ENCODE measurements at regions not wholly inside any gene's neighbourhood (a gene's known extent, or its start where the extent isn't known, plus 50 kb on each side); places are given as distances from the start of the nearest gene placed in this dataset.

DNA sequence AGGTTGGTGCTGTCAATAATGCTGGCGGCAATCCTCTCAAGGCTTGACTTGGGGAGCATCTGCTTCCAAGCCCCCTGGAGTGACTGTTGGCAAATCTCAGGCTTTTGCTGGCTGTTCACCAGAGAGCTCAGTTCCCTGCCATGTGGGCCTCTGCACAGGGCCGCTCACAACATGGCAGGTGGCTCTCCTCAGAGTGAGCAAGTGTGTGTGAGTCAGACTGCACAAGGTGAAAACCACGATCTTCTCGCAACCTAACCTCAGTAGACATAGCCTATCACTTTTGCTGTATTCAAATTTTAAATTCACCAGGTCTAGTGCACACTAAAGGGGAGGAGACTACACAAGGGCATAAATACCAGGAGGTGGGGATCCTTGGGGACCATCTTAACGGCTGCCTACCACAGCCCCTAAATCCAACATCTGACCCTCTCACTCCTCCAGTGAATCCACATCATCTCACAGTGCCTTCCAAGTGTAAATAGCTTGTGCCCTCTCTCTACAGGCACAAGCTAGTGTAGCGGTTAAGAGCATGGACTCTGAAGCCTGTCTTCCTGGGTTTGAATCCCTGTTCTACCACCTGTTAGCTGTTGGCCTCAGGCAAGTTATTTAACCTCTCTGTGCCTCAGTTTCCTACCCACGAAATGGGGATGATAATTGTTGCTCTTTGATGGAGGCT, 187.7 kb upstream of the CXCR4 start (continued):
- TF ChIP-seq, protein P1, sequence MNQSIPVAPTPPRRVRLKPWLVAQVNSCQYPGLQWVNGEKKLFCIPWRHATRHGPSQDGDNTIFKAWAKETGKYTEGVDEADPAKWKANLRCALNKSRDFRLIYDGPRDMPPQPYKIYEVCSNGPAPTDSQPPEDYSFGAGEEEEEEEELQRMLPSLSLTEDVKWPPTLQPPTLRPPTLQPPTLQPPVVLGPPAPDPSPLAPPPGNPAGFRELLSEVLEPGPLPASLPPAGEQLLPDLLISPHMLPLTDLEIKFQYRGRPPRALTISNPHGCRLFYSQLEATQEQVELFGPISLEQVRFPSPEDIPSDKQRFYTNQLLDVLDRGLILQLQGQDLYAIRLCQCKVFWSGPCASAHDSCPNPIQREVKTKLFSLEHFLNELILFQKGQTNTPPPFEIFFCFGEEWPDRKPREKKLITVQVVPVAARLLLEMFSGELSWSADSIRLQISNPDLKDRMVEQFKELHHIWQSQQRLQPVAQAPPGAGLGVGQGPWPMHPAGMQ (IDR thresholded peaks at IDR 0.05; ENCODE audit: borderline replicate concordance): no peak
- TF ChIP-seq RAD51 (IDR thresholded peaks at IDR 0.05) (peak; percentile 77; the same call in 1 of the 2 replicates), PAX5 (IDR thresholded peaks at IDR 0.05; ENCODE audit: borderline replicate concordance, low read depth, low read length) (0 out of 2 replicates have a peak, but pooled peaks have one; percentile 10), JUNB (IDR thresholded peaks at IDR 0.05) (peak; percentile 31; the same call in 1 of the 2 replicates), ZNF24 (IDR thresholded peaks at IDR 0.05) (peak; percentile 38; the same call in 1 of the 2 replicates), YY1 (IDR thresholded peaks at IDR 0.05; ENCODE audit: low read depth, low read length) (0 out of 2 replicates have a peak, but pooled peaks have one; percentile 33), CHD2 (IDR thresholded peaks at IDR 0.05; ENCODE audit: borderline replicate concordance, low read depth, low read length) (0 out of 2 replicates have a peak, but pooled peaks have one; percentile 13), NBN (IDR thresholded peaks at IDR 0.05) (peak; percentile 40; the same call in 1 of the 2 replicates), TARDBP (IDR thresholded peaks at IDR 0.05; ENCODE audit: borderline replicate concordance) (no peak), CREM (IDR thresholded peaks at IDR 0.05; ENCODE audit: low read depth) (no peak; the same call in 1 of the 2 replicates), IKZF2 (IDR thresholded peaks at IDR 0.05) (peak; percentile 25 to 39; a peak in 1 of 4 replicates), TCF12 (IDR thresholded peaks at IDR 0.05; ENCODE audit: low read depth, low read length) (peak; percentile 86), NFIC (IDR thresholded peaks at IDR 0.05; ENCODE audit: low read depth, low read length) (no peak), MTA2 (IDR thresholded peaks at IDR 0.05; ENCODE audit: low read depth) (peak; percentile 51; the same call in 1 of the 2 replicates), ZNF274 (IDR thresholded peaks at IDR 0.05; ENCODE audit: insufficient read depth, insufficient read length) (no peak), EP300 (IDR thresholded peaks at IDR 0.05; ENCODE audit: borderline replicate concordance in 1 of 2, control insufficient read depth in 1 of 2, low read depth in 2 of 2, low read length in 2 of 2) (peak; percentile 62 to 64; a peak in 1 of 4 replicates)
- TF ChIP-seq, protein P2, sequence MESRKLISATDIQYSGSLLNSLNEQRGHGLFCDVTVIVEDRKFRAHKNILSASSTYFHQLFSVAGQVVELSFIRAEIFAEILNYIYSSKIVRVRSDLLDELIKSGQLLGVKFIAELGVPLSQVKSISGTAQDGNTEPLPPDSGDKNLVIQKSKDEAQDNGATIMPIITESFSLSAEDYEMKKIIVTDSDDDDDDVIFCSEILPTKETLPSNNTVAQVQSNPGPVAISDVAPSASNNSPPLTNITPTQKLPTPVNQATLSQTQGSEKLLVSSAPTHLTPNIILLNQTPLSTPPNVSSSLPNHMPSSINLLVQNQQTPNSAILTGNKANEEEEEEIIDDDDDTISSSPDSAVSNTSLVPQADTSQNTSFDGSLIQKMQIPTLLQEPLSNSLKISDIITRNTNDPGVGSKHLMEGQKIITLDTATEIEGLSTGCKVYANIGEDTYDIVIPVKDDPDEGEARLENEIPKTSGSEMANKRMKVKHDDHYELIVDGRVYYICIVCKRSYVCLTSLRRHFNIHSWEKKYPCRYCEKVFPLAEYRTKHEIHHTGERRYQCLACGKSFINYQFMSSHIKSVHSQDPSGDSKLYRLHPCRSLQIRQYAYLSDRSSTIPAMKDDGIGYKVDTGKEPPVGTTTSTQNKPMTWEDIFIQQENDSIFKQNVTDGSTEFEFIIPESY (IDR thresholded peaks at IDR 0.05): 0 out of 2 replicates have a peak, but pooled peaks have one; percentile 30
- TF ChIP-seq, protein P3, sequence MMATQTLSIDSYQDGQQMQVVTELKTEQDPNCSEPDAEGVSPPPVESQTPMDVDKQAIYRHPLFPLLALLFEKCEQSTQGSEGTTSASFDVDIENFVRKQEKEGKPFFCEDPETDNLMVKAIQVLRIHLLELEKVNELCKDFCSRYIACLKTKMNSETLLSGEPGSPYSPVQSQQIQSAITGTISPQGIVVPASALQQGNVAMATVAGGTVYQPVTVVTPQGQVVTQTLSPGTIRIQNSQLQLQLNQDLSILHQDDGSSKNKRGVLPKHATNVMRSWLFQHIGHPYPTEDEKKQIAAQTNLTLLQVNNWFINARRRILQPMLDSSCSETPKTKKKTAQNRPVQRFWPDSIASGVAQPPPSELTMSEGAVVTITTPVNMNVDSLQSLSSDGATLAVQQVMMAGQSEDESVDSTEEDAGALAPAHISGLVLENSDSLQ (IDR thresholded peaks at IDR 0.05): no peak
- TF ChIP-seq, protein P4, sequence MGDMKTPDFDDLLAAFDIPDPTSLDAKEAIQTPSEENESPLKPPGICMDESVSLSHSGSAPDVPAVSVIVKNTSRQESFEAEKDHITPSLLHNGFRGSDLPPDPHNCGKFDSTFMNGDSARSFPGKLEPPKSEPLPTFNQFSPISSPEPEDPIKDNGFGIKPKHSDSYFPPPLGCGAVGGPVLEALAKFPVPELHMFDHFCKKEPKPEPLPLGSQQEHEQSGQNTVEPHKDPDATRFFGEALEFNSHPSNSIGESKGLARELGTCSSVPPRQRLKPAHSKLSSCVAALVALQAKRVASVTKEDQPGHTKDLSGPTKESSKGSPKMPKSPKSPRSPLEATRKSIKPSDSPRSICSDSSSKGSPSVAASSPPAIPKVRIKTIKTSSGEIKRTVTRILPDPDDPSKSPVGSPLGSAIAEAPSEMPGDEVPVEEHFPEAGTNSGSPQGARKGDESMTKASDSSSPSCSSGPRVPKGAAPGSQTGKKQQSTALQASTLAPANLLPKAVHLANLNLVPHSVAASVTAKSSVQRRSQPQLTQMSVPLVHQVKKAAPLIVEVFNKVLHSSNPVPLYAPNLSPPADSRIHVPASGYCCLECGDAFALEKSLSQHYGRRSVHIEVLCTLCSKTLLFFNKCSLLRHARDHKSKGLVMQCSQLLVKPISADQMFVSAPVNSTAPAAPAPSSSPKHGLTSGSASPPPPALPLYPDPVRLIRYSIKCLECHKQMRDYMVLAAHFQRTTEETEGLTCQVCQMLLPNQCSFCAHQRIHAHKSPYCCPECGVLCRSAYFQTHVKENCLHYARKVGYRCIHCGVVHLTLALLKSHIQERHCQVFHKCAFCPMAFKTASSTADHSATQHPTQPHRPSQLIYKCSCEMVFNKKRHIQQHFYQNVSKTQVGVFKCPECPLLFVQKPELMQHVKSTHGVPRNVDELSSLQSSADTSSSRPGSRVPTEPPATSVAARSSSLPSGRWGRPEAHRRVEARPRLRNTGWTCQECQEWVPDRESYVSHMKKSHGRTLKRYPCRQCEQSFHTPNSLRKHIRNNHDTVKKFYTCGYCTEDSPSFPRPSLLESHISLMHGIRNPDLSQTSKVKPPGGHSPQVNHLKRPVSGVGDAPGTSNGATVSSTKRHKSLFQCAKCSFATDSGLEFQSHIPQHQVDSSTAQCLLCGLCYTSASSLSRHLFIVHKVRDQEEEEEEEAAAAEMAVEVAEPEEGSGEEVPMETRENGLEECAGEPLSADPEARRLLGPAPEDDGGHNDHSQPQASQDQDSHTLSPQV (IDR thresholded peaks at IDR 0.05): peak; percentile 91
- TF ChIP-seq, protein P5, sequence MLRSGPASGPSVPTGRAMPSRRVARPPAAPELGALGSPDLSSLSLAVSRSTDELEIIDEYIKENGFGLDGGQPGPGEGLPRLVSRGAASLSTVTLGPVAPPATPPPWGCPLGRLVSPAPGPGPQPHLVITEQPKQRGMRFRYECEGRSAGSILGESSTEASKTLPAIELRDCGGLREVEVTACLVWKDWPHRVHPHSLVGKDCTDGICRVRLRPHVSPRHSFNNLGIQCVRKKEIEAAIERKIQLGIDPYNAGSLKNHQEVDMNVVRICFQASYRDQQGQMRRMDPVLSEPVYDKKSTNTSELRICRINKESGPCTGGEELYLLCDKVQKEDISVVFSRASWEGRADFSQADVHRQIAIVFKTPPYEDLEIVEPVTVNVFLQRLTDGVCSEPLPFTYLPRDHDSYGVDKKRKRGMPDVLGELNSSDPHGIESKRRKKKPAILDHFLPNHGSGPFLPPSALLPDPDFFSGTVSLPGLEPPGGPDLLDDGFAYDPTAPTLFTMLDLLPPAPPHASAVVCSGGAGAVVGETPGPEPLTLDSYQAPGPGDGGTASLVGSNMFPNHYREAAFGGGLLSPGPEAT (IDR thresholded peaks at IDR 0.05; ENCODE audit: low read depth): peak; percentile 26; the same call in 1 of the 2 replicates

Data from GM12878 (cell line).